ENCODE measurements at regions not wholly inside any gene's neighbourhood (a gene's known extent, or its start where the extent isn't known, plus 50 kb on each side); places are given as distances from the start of the nearest gene placed in this dataset.

DNA sequence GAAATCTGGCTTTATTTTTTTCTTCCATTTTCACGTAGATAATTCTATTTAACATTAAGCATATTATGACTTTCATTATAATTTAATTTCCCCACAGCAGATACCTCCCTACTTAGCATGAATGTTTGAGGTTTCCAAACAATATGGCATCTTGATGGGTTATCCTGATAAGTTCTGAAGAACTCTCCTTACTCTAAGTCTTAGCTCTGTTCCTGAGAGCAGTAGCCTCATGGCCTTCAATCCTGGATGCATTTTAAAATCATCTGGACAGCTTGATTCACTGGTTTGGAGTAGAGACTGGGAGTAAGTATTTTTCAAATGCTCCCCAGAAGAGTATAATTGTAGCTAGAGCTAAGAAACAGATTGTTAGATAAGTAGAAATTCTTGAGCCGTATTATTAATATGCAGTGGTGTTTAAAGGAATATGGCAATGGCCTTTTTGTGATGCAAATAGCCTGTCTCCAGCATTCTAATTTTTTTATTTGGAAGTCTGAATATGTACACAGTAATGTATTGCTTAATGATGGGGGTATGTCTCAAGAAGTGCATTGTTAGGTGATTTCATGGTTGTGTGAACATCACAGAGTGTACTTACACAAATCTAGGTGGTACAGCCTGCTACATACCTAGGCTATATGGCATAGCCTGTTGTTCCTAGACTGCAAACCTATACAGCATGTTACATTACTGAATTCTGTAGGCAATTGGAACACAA, 110.5 kb upstream of the EEF1E1 start (continued):
- TF ChIP-seq, protein P1, sequence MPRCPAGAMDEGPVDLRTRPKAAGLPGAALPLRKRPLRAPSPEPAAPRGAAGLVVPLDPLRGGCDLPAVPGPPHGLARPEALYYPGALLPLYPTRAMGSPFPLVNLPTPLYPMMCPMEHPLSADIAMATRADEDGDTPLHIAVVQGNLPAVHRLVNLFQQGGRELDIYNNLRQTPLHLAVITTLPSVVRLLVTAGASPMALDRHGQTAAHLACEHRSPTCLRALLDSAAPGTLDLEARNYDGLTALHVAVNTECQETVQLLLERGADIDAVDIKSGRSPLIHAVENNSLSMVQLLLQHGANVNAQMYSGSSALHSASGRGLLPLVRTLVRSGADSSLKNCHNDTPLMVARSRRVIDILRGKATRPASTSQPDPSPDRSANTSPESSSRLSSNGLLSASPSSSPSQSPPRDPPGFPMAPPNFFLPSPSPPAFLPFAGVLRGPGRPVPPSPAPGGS (IDR thresholded peaks at IDR 0.05; ENCODE audit: borderline replicate concordance, insufficient read depth, low read depth, low read length, poor library complexity, severe bottlenecking) = no peak
- no peak for TF ChIP-seq ZNF274 (IDR thresholded peaks at IDR 0.05; ENCODE audit: insufficient read depth, insufficient read length)
- TF ChIP-seq NR2C1 (IDR thresholded peaks at IDR 0.05) = no peak

DNA sequence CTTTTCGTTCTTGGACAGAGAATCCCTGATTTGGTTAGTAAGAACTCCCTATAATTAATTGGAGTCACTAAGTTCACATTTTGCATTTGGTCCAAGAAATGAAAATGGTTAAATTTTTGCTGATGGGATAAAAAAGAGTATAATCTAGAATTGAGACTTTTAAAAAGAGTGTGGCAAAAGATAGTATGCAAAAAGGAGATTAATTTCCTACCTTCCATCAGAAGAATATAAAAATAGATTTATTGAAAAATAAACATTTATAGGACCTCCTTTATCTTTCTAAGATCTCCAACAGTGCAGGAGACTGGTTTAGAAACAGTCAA, 105.5 kb upstream of the EEF1E1 start:
- in situ Hi-C loops (cut with MboI) = no loop called here
- no peak for TF ChIP-seq CHD2 (IDR thresholded peaks at IDR 0.05; ENCODE audit: borderline replicate concordance, low read depth, low read length)
- Histone ChIP-seq H3K27me3 (replicated peaks in 1 of 2; ENCODE audit: control insufficient read depth in 2 of 2, insufficient read depth in 2 of 2, low read length in 1 of 2) (peaks cover 0 to 2% of the 10 kb centered on the region in 2 experiments; a peak in 1 of 4 replicates), H3K4me2 (ENCODE audit: control insufficient read depth, insufficient read depth) (no peak overlapping the region), H3K4me1 (ENCODE audit: control insufficient read depth, insufficient read depth, low read length) (no peaks in the 10 kb centered on the region), H3K9ac (ENCODE audit: control insufficient read depth, insufficient read depth, low read length) (no peak overlapping the region), H2AFZ (ENCODE audit: control insufficient read depth, low read depth, low read length) (no peak overlapping the region), H3K36me3 (ENCODE audit: control insufficient read depth in 2 of 2, insufficient read depth in 2 of 2, low read length in 1 of 2) (no peaks in the 10 kb centered on the region), H3K4me3 (no peak overlapping the region), H4K20me1 (ENCODE audit: control insufficient read depth, insufficient read depth) (no peaks in the 10 kb centered on the region), H3K27ac (ENCODE audit: control insufficient read depth, insufficient read depth) (no peak overlapping the region), H3K9me3 (replicated peaks; ENCODE audit: control insufficient read depth, insufficient read depth, low read length) (no peaks in the 10 kb centered on the region), H3K79me2 (ENCODE audit: control insufficient read depth, insufficient read depth, low read length) (no peaks in the 10 kb centered on the region)
- POLR2A ChIA-PET = no interaction called here
- CTCF ChIA-PET = interaction anchor here (2.0 kb wide), 1 partner anchor 11 kb away, joined by 14 read pairs; no protein-coding TSS in a partner anchor
- SMC1A ChIA-PET (ENCODE audit: uncharacterized antibody, unreplicated experiment) = interaction anchor here (1.1 kb wide), 1 partner anchor 11 kb away, joined by 5 read pairs; no protein-coding TSS in a partner anchor
- RAD21 ChIA-PET (ENCODE audit: unreplicated experiment) = interaction anchor here (1.3 kb wide), 1 partner anchor 77 kb away, joined by 4 read pairs; no protein-coding TSS in a partner anchor
- no TSS peak for BruUV-seq (replicated peaks)
- whole genome bisulfite sequencing (ENCODE audit: insufficient coverage, insufficient replicate concordance, low lambda C conversion rate, missing lambda C conversion rate) = 6% methylated on average over 1 of the region's 1 CpG
- ATAC-seq = no peak
- no peak for FAIRE-seq
- intact Hi-C loops (cut with micrococcal nuclease; ENCODE audit: unreplicated experiment) = no loop called here
- no peak for DNase-seq (ENCODE audit: low read depth, low spot score)
